ENCODE measurements at regions not wholly inside any gene's neighbourhood (a gene's known extent, or its start where the extent isn't known, plus 50 kb on each side); places are given as distances from the start of the nearest gene placed in this dataset.

DNA sequence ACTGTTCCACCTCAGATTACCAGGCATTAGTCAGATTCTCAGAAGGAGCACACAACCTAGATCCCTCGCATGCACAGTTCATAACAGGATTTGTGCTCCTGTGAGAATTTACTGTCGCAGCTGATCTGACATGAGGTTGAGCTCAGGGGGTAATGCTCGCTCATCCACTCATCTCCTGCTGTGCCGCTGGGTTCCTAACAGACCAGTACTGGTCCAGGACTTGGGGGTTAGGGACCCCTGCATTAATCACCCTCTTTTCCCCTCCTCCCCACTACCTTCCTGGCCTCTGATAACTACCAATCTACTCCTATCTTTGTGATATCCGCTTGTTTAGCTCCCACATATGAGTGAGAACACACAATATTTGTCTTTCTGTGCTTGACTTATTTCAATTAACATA, 83.5 kb upstream of the FSHB start:
- no peak for DNase-seq (ENCODE audit: low read depth, low spot score)
- no peak overlapping the region for H3K4me3 ChIP-seq (ENCODE audit: low read depth, low read length)
- POLR2A ChIA-PET = interaction anchor here (0.6 kb wide), 1 partner anchor 176 kb away, joined by 3 read pairs; the partner anchor contains the start of gene ARL14EP
- TF ChIP-seq, protein P1, sequence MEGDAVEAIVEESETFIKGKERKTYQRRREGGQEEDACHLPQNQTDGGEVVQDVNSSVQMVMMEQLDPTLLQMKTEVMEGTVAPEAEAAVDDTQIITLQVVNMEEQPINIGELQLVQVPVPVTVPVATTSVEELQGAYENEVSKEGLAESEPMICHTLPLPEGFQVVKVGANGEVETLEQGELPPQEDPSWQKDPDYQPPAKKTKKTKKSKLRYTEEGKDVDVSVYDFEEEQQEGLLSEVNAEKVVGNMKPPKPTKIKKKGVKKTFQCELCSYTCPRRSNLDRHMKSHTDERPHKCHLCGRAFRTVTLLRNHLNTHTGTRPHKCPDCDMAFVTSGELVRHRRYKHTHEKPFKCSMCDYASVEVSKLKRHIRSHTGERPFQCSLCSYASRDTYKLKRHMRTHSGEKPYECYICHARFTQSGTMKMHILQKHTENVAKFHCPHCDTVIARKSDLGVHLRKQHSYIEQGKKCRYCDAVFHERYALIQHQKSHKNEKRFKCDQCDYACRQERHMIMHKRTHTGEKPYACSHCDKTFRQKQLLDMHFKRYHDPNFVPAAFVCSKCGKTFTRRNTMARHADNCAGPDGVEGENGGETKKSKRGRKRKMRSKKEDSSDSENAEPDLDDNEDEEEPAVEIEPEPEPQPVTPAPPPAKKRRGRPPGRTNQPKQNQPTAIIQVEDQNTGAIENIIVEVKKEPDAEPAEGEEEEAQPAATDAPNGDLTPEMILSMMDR (IDR thresholded peaks at IDR 0.05; ENCODE audit: insufficient read depth, low read length, missing control alignments) = no peak
- CTCF ChIA-PET = interaction anchor here (1.6 kb wide), 1 partner anchor 19 kb away, joined by 10 read pairs; no protein-coding TSS in a partner anchor

DNA sequence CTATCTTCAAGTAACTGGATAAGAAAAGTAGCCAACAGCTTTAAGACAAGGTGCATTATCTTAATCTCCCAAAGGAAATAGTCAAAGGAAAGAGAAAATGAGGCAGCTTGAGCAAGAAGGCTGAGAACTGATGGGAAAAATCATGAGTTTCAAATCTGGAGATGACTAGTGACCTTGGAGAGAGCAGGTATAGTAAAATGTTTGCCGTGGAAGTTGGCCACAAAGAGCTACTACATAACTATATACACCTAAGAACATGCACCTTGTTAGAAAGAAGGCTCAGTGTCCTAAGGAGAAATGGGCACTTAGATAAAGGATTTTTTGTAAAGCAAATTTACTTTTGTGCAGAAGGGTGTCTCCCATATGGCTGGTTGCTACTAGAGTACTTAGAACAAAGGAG, 80.8 kb upstream of the FSHB start:
- TF ChIP-seq, protein P1 (IDR thresholded peaks at IDR 0.05; ENCODE audit: insufficient read depth, low read length, missing control alignments) = no peak
- ChIA-PET CTCF (interaction anchor here (1.2 to 1.9 kb wide), 4 partner anchors 9 to 47 kb away, joined by 3 to 8 read pairs (median 5); no protein-coding TSS in a partner anchor), POLR2A (no interaction called here)
- no peak overlapping the region for H3K4me3 ChIP-seq (ENCODE audit: low read depth, low read length)
- DNase-seq (ENCODE audit: low read depth, low spot score) = no peak

DNA sequence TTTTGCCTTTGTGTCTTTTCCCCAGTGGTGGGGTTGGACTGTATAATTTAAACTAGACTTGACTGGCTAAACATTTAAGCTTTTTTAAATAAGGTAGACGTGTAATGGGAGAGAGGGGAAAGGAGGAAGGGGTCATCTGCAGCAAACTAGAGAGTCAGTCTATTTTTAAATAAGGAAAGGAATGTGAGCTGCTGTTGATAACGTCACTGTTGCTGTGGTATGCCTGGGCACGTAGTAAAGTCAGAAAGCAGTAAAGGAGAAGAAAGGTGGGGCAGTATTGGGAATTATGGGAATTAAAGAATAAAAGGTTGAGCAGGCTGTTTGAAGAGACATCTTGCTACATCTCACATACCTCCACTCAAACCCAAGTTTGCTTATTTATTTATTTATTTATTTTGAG, 80.4 kb upstream of the FSHB start:
- no peak overlapping the region for H3K4me3 ChIP-seq (ENCODE audit: low read depth, low read length)
- TF ChIP-seq, protein P1 (IDR thresholded peaks at IDR 0.05; ENCODE audit: insufficient read depth, low read length, missing control alignments) = no peak
- CTCF ChIA-PET = interaction anchor here (0.5 to 1.8 kb wide), 4 partner anchors 9 to 165 kb away, joined by 3 to 6 read pairs (median 4); no protein-coding TSS in a partner anchor
- DNase-seq (ENCODE audit: low read depth, low spot score) = no peak
- POLR2A ChIA-PET = no interaction called here

DNA sequence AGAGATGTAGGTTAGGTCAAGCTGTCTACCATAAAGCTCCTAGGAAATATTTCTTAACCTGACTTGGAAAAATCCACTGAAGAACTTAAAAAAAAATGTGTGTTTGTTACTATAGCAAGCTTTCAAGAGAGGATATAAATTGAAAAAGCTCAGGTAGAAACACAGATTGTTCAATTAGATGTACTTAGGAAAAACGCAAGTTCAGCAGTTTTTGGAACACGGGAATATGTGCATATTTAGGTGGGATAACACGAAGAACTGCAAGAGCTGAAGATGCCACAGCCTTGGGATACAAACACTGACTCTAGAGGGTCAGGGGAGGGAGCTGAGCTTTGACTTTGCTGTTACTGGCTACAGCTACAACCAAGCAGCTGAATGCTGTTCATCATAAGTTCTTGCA, 77.8 kb upstream of the FSHB start:
- ChIA-PET CTCF (interaction anchor here (0.9 to 4.9 kb wide), 4 partner anchors 10 to 721 kb away, joined by 3 to 29 read pairs (median 3); no protein-coding TSS in a partner anchor), POLR2A (no interaction called here)
- no peak for DNase-seq (ENCODE audit: low read depth, low spot score)
- TF ChIP-seq, protein P1 (IDR thresholded peaks at IDR 0.05; ENCODE audit: insufficient read depth, low read length, missing control alignments) = no peak
- no peak overlapping the region for H3K4me3 ChIP-seq (ENCODE audit: low read depth, low read length)

DNA sequence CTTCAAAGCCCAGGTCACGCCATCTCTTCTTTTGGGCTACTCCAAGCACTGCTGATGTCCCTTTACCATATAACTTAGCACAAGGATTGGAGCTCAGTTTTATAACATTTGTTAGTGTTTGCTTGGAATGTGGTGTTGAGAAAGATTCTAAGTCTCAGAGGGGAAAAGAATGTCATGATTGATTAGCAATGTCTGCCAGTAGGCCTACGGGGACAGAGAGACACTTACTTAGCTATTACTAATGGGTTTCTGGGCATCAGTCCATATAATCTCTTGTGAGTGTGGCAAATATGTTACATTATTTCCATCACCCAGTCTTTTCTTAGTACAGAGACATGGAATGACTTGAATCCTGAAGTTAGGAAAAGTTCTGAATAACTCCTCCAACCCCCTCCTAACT, 75.4 kb upstream of the FSHB start:
- ChIA-PET POLR2A (no interaction called here), CTCF (interaction anchor here (1.2 to 4.9 kb wide), 2 partner anchors 12 to 25 kb away, joined by 3 to 29 read pairs; no protein-coding TSS in a partner anchor)
- no peak overlapping the region for H3K4me3 ChIP-seq (ENCODE audit: low read depth, low read length)
- TF ChIP-seq, protein P1 (IDR thresholded peaks at IDR 0.05; ENCODE audit: insufficient read depth, low read length, missing control alignments) = no peak
- DNase-seq (ENCODE audit: low read depth, low spot score) = no peak

DNA sequence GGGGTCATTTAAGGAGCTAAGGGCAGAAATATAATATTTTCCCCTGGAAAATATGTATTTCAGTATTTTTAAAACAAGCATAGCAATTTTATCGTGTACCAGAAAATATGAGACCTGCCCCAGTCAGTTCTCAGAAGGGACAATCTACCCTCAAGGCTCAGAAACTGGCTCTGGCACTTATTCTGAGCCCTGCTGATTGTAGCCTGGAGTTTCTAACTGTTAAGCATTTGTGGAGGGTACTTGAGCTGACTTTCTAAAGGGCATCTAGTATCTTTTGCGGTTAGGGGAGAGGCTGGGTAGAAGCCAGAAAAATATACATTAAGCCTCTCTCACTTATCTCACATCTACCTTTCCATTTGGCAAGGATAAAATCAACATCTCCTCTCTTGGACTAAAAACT, 71.3 kb upstream of the FSHB start:
- DNase-seq (ENCODE audit: low read depth, low spot score) = no peak
- no peak overlapping the region for H3K4me3 ChIP-seq (ENCODE audit: low read depth, low read length)
- CTCF ChIA-PET = interaction anchor here (4.7 kb wide), 1 partner anchor 16 kb away, joined by 22 read pairs; no protein-coding TSS in a partner anchor
- TF ChIP-seq, protein P1 (IDR thresholded peaks at IDR 0.05; ENCODE audit: insufficient read depth, low read length, missing control alignments) = no peak
- POLR2A ChIA-PET = no interaction called here

Measured in AG04449 (cell line).